Retinal pigment epithelial cell (primary cell): ENCODE measurements at regions not wholly inside any gene's neighbourhood (a gene's known extent, or its start where the extent isn't known, plus 50 kb on each side); places are given as distances from the start of the nearest gene placed in this dataset.

Experiments used
- DNase-seq: peaks from one replicate; pipeline ENCODE4 v3.0.0-alpha.2; 2010; ENCODE audit warnings: low read depth
- H3K4me3 ChIP-seq: 2 replicates; pipeline ENCODE4 v1.5.1; 2011; ENCODE audit warnings: mild to moderate bottlenecking, low read length, control low read depth, moderate library complexity
- CTCF ChIP-seq: conservative IDR thresholded peaks from 2 replicates; pipeline ENCODE4 v1.5.1; 2011; ENCODE audit warnings: low read depth, low read length, control low read depth, inconsistent platforms

GRCh38 chr6:133764008-133764753 is 124.7 kb upstream of the TCF21 start:
- TF ChIP-seq CTCF: no peak
- no peak overlapping the region for H3K4me3 ChIP-seq
- DNase-seq: peak; percentile 53

- no peak for TF ChIP-seq CTCF
Observed at GRCh38 chr6:133764754-133765208, 124.1 kb upstream of the TCF21 start.

GRCh38 chr6:133767357-133767970 is 121.4 kb upstream of the TCF21 start:
- no peak for TF ChIP-seq CTCF
- DNase-seq: no peak
- H3K4me3 ChIP-seq: no peak overlapping the region

More at GRCh38 chr6:133764754-133765208, 124.1 kb upstream of the TCF21 start:
- DNase-seq: no peak
- no peak overlapping the region for H3K4me3 ChIP-seq

- no peak for TF ChIP-seq CTCF
- no peak overlapping the region for H3K4me3 ChIP-seq
- DNase-seq: no peak
Observed at GRCh38 chr6:133768656-133769295, 120.1 kb upstream of the TCF21 start.

GRCh38 chr6:133769463-133769862 is 119.5 kb upstream of the TCF21 start:
- no peak overlapping the region for H3K4me3 ChIP-seq
- TF ChIP-seq CTCF: no peak
- DNase-seq: no peak

GRCh38 chr6:133772567-133772966 is 116.3 kb upstream of the TCF21 start:
- no peak for TF ChIP-seq CTCF
- no peak overlapping the region for H3K4me3 ChIP-seq
- no peak for DNase-seq
